ENCODE measurements at regions not wholly inside any gene's neighbourhood (a gene's known extent, or its start where the extent isn't known, plus 50 kb on each side); places are given as distances from the start of the nearest gene placed in this dataset.

- CTCF ChIA-PET, result interaction anchor here (1.7 kb wide), 1 partner anchor 21 kb away, joined by 4 read pairs; no protein-coding TSS in a partner anchor
- H3K27me3 Mint-ChIP-seq (ENCODE audit: unreplicated experiment), result peaks cover 27% of the 10 kb centered on the region
- no peak for DNase-seq
- no peaks in the 10 kb centered on the region for H3K9me3 Mint-ChIP-seq (ENCODE audit: low read depth, unreplicated experiment)
- peaks cover 28% of the 10 kb centered on the region for H3K4me1 Mint-ChIP-seq (ENCODE audit: low read depth, unreplicated experiment)
- H3K27ac Mint-ChIP-seq (ENCODE audit: unreplicated experiment), result no peak overlapping the region
- intact Hi-C loops (cut with micrococcal nuclease; ENCODE audit: unreplicated experiment), result loop anchor here (10.0 kb wide), 1 partner anchor 198 kb away; no protein-coding TSS in a partner anchor
- H3K4me3 Mint-ChIP-seq (ENCODE audit: low read depth, unreplicated experiment), result peak overlapping the region; percentile 91
- no peak for TF ChIP-seq CTCF (IDR thresholded peaks at IDR 0.05; ENCODE audit: unreplicated experiment)
- peaks cover 17% of the 10 kb centered on the region for H3K36me3 Mint-ChIP-seq (ENCODE audit: insufficient read depth, unreplicated experiment)
- BruUV-seq (replicated peaks), result no TSS peak
Measured at GRCh38 chr10:50992356-50992901, 81.9 kb upstream of the PRKG1 start.

- Mint-ChIP-seq H3K27me3 (ENCODE audit: unreplicated experiment) (peaks cover 27% of the 10 kb centered on the region), H3K4me1 (ENCODE audit: low read depth, unreplicated experiment) (peaks cover 28% of the 10 kb centered on the region), H3K36me3 (ENCODE audit: insufficient read depth, unreplicated experiment) (peaks cover 17% of the 10 kb centered on the region), H3K27ac (ENCODE audit: unreplicated experiment) (no peak overlapping the region), H3K4me3 (ENCODE audit: low read depth, unreplicated experiment) (peak overlapping the region; percentile 91), H3K9me3 (ENCODE audit: low read depth, unreplicated experiment) (no peaks in the 10 kb centered on the region)
- no TSS peak for BruUV-seq (replicated peaks)
- DNase-seq, result no peak
- TF ChIP-seq CTCF (IDR thresholded peaks at IDR 0.05; ENCODE audit: unreplicated experiment), result no peak
- intact Hi-C loops (cut with micrococcal nuclease; ENCODE audit: unreplicated experiment), result loop anchor here (10.0 kb wide), 1 partner anchor 198 kb away; no protein-coding TSS in a partner anchor
- CTCF ChIA-PET, result interaction anchor here (0.5 to 1.7 kb wide), 2 partner anchors 14 to 21 kb away, joined by 3 to 4 read pairs; no protein-coding TSS in a partner anchor
Measured at GRCh38 chr10:50992972-50993766, 81.1 kb upstream of the PRKG1 start.

- Mint-ChIP-seq H3K27me3 (ENCODE audit: unreplicated experiment) (peaks cover 27% of the 10 kb centered on the region), H3K36me3 (ENCODE audit: insufficient read depth, unreplicated experiment) (peaks cover 17% of the 10 kb centered on the region), H3K4me3 (ENCODE audit: low read depth, unreplicated experiment) (no peak overlapping the region), H3K4me1 (ENCODE audit: low read depth, unreplicated experiment) (peaks cover 28% of the 10 kb centered on the region), H3K9me3 (ENCODE audit: low read depth, unreplicated experiment) (no peaks in the 10 kb centered on the region), H3K27ac (ENCODE audit: unreplicated experiment) (no peak overlapping the region)
- no peak for DNase-seq
- intact Hi-C loops (cut with micrococcal nuclease; ENCODE audit: unreplicated experiment), result loop anchor here (10.0 kb wide), 1 partner anchor 199 kb away; no protein-coding TSS in a partner anchor
- CTCF ChIA-PET, result interaction anchor here (1.7 kb wide), 1 partner anchor 22 kb away, joined by 4 read pairs; no protein-coding TSS in a partner anchor
- TF ChIP-seq CTCF (IDR thresholded peaks at IDR 0.05; ENCODE audit: unreplicated experiment), result no peak
- no TSS peak for BruUV-seq (replicated peaks)
Measured at GRCh38 chr10:50993771-50994251, 80.5 kb upstream of the PRKG1 start.

GRCh38 chr10:50997461-50997860, 76.8 kb upstream of the PRKG1 start:
- H3K4me3 Mint-ChIP-seq (ENCODE audit: low read depth, unreplicated experiment), result no peak overlapping the region
- H3K4me1 Mint-ChIP-seq (ENCODE audit: low read depth, unreplicated experiment), result peaks cover 14% of the 10 kb centered on the region
- BruUV-seq (replicated peaks), result no TSS peak
- peaks cover under 1% of the 10 kb centered on the region for H3K36me3 Mint-ChIP-seq (ENCODE audit: insufficient read depth, unreplicated experiment)
- H3K9me3 Mint-ChIP-seq (ENCODE audit: low read depth, unreplicated experiment), result no peaks in the 10 kb centered on the region
- no peak overlapping the region for H3K27ac Mint-ChIP-seq (ENCODE audit: unreplicated experiment)
- CTCF ChIA-PET, result no interaction called here
- no peak for DNase-seq
- intact Hi-C loops (cut with micrococcal nuclease; ENCODE audit: unreplicated experiment), result loop anchor here (10.0 kb wide), 1 partner anchor 203 kb away; no protein-coding TSS in a partner anchor
- peaks cover 9% of the 10 kb centered on the region for H3K27me3 Mint-ChIP-seq (ENCODE audit: unreplicated experiment)
- no peak for TF ChIP-seq CTCF (IDR thresholded peaks at IDR 0.05; ENCODE audit: unreplicated experiment)
